ENCODE measurements at regions not wholly inside any gene's neighbourhood (a gene's known extent, or its start where the extent isn't known, plus 50 kb on each side); places are given as distances from the start of the nearest gene placed in this dataset.

GRCh38 chr7:131949659-131950058 lies 393.2 kb upstream of the PODXL start:
- Histone ChIP-seq H2BK15ac (ENCODE audit: low read depth, low read length) (no peak overlapping the region), H4K91ac (ENCODE audit: insufficient read depth, low read depth, low read length) (no peak overlapping the region), H2BK20ac (ENCODE audit: low read depth, low read length) (no peak overlapping the region), H2AK9ac (replicated peaks; ENCODE audit: low read depth, low read length, poor library complexity) (no peak overlapping the region), H3K4me2 (ENCODE audit: low read depth, low read length) (no peak overlapping the region), H3K18ac (ENCODE audit: low read depth, low read length) (no peak overlapping the region), H3K9ac (ENCODE audit: low read depth, low read length) (no peak overlapping the region), H3K4me3 (ENCODE audit: insufficient read depth, low read depth, low read length) (no peak overlapping the region), H4K8ac (ENCODE audit: low read depth in 2 of 2, low read length in 2 of 2) (no peak overlapping the region), H3K79me1 (ENCODE audit: low read depth in 1 of 2, low read length in 2 of 2) (no peaks in the 10 kb centered on the region), H3K36me3 (ENCODE audit: control insufficient read depth, insufficient read depth, low read length) (no peaks in the 10 kb centered on the region), H3K56ac (ENCODE audit: extremely low read depth, insufficient read depth, low read length) (no peak overlapping the region), H3K9me3 (ENCODE audit: control insufficient read depth, insufficient read depth, low read length) (no peaks in the 10 kb centered on the region), H2BK120ac (ENCODE audit: low read depth, low read length) (no peak overlapping the region), H3K14ac (replicated peaks; ENCODE audit: low read depth, low read length) (no peak overlapping the region), H3K9me1 (ENCODE audit: insufficient read depth, low read length) (no peaks in the 10 kb centered on the region), H2AFZ (replicated peaks; ENCODE audit: low read length, poor library complexity) (no peak overlapping the region), H3K4me1 (ENCODE audit: control insufficient read depth, insufficient read depth, low read length) (no peaks in the 10 kb centered on the region), H4K20me1 (ENCODE audit: insufficient read depth, low read length) (no peaks in the 10 kb centered on the region), H3K23ac (ENCODE audit: low read depth, low read length) (no peak overlapping the region), H3K27me3 (ENCODE audit: control insufficient read depth, insufficient read depth, low read length) (peaks cover 5% of the 10 kb centered on the region), H3K4ac (ENCODE audit: low read depth, low read length) (no peak overlapping the region), H2AK5ac (ENCODE audit: low read depth, low read length) (no peak overlapping the region), H4K5ac (ENCODE audit: low read depth, low read length) (no peak overlapping the region), H3K27ac (ENCODE audit: insufficient read depth, low read length) (no peak overlapping the region), H2BK5ac (ENCODE audit: low read depth, low read length, poor library complexity, severe bottlenecking) (no peak overlapping the region)
- TF ChIP-seq USF2 (IDR thresholded peaks at IDR 0.05; ENCODE audit: low read depth, low read length) (no peak), RFX5 (IDR thresholded peaks at IDR 0.05; ENCODE audit: low read depth, low read length) (no peak), CTCF (conservative IDR thresholded peaks at IDR 0.05; ENCODE audit: low read depth, low read length) (no peak), MXI1 (IDR thresholded peaks at IDR 0.05; ENCODE audit: borderline replicate concordance, low read depth, low read length) (no peak), SMC3 (IDR thresholded peaks at IDR 0.05; ENCODE audit: low read depth, low read length) (no peak), RAD21 (IDR thresholded peaks at IDR 0.05; ENCODE audit: low read length) (no peak), NFE2L2 (IDR thresholded peaks at IDR 0.05; ENCODE audit: low read depth, low read length) (no peak), MAZ (IDR thresholded peaks at IDR 0.05; ENCODE audit: borderline replicate concordance, low read depth, low read length) (no peak), MAFK (IDR thresholded peaks at IDR 0.05; ENCODE audit: low read depth, low read length) (no peak), CHD1 (IDR thresholded peaks at IDR 0.05; ENCODE audit: low read depth, low read length) (no peak)
- POLR2A ChIA-PET (ENCODE audit: unreplicated experiment) = no interaction called here
- dilution Hi-C loops (cut with HindIII; ENCODE audit: low sequenced_read_pairs, unreplicated experiment) = no loop called here
- BruUV-seq (replicated peaks) = no TSS peak
- intact Hi-C loops (cut with micrococcal nuclease) = loop anchor here (5.0 kb wide), 1 partner anchor 453 kb away; no protein-coding TSS in a partner anchor
- ATAC-seq (ENCODE audit: low read depth) (no peak), DNase-seq (no peak)
- CTCF ChIA-PET = interaction anchor here (1.4 kb wide), 1 partner anchor 42 kb away, joined by 3 read pairs; no protein-coding TSS in a partner anchor
- in situ Hi-C loops (cut with MboI; ENCODE audit: low sequenced_read_pairs) = loop anchor here (25.0 kb wide), 1 partner anchor 638 kb away; the partner anchor contains the start of gene PLXNA4
- no CpG with 5 or more reads among the region's 7 CpGs for WGBS, 2 experiments (ENCODE audit: extremely low coverage in 2 of 2, insufficient read length in 1 of 2)

Measured in IMR-90 (cell line).